ENCODE measurements at regions not wholly inside any gene's neighbourhood (a gene's known extent, or its start where the extent isn't known, plus 50 kb on each side); places are given as distances from the start of the nearest gene placed in this dataset.

GRCh38 chr11:112730591-112730990, 230.6 kb upstream of the NCAM1 start:
- 63% methylated on average over 5 of the region's 5 CpGs; no CpG with 5 or more reads in 1 of the 2 experiments for WGBS, 2 experiments (ENCODE audit: extremely low coverage in 1 of 2, insufficient coverage in 1 of 2, insufficient read length in 1 of 2, insufficient replicate concordance in 2 of 2, low coverage in 1 of 2, low lambda C conversion rate in 2 of 2, missing lambda C conversion rate in 1 of 2)
- H3K9me3 ChIP-seq (ENCODE audit: insufficient read depth in 2 of 2, low read depth in 1 of 2, low read length in 1 of 2) = no peaks in the 10 kb centered on the region
- DNase-seq (ENCODE audit: low read depth in 1 of 2, low spot score in 2 of 2) (no peak), FAIRE-seq (no peak)
- H3K27ac ChIP-seq (ENCODE audit: low read depth, low read length) = no peak overlapping the region
- H2BK12ac ChIP-seq (ENCODE audit: low read depth, low read length) = no peak overlapping the region
- H2BK5ac ChIP-seq (ENCODE audit: low read depth, low read length) = no peak overlapping the region
- no peak overlapping the region for H3K4me2 ChIP-seq (ENCODE audit: insufficient read depth in 1 of 2, low read depth in 2 of 2, low read length in 2 of 2)
- H2BK120ac ChIP-seq (replicated peaks; ENCODE audit: low read depth, low read length) = no peak overlapping the region
- no peak overlapping the region for H4K5ac ChIP-seq (ENCODE audit: insufficient read length, low read depth, low read length)
- H3K23ac ChIP-seq (ENCODE audit: insufficient read length) = no peak overlapping the region
- H3K4ac ChIP-seq (replicated peaks; ENCODE audit: insufficient read length, low read depth, low read length) = no peak overlapping the region
- no peak overlapping the region for H4K8ac ChIP-seq (ENCODE audit: extremely low read depth, insufficient read depth, low read length)
- no peak overlapping the region for H2AK5ac ChIP-seq (ENCODE audit: low read depth, low read length)
- H2BK15ac ChIP-seq (ENCODE audit: low read length) = no peak overlapping the region
- ChIA-PET POLR2A (ENCODE audit: partially characterized antibody) (no interaction called here), CTCF (ENCODE audit: partially characterized antibody) (no interaction called here)
- H3K4me3 ChIP-seq (ENCODE audit: extremely low read depth in 1 of 4, insufficient read depth in 2 of 4, low read depth in 3 of 4, low read length in 4 of 4) = no peak overlapping the region
- H4K20me1 ChIP-seq (replicated peaks in 1 of 2; ENCODE audit: control insufficient read depth in 1 of 2, insufficient read depth in 2 of 2, low read length in 2 of 2) = no peaks in the 10 kb centered on the region
- H3K9ac ChIP-seq (replicated peaks in 1 of 4; ENCODE audit: extremely low read depth in 1 of 4, low read depth in 3 of 4, low read length in 3 of 4) = no peak overlapping the region
- no peak overlapping the region for H3K18ac ChIP-seq (ENCODE audit: extremely low read depth, low read length)
- no peaks in the 10 kb centered on the region for H3K36me3 ChIP-seq (ENCODE audit: control insufficient read depth in 2 of 4, insufficient read depth in 4 of 4, low read length in 3 of 4)
- no peak overlapping the region for H3K14ac ChIP-seq (ENCODE audit: insufficient read length)
- no peak overlapping the region for H2BK20ac ChIP-seq (ENCODE audit: low read length)
- no peaks in the 10 kb centered on the region for H3K27me3 ChIP-seq (replicated peaks in 1 of 4; ENCODE audit: control insufficient read depth in 3 of 4, extremely low read depth in 1 of 4, insufficient read depth in 3 of 4, low read length in 3 of 4)
- no peaks in the 10 kb centered on the region for H3K23me2 ChIP-seq (ENCODE audit: low read depth, low read length)
- H2AFZ ChIP-seq (ENCODE audit: low read length) = no peak overlapping the region
- no peak overlapping the region for H4K91ac ChIP-seq (replicated peaks; ENCODE audit: insufficient read length, low read length)
- H3K4me1 ChIP-seq (replicated peaks in 1 of 4; ENCODE audit: control insufficient read depth in 3 of 4, insufficient read depth in 4 of 4, low read length in 3 of 4) = no peaks in the 10 kb centered on the region
- H3K79me2 ChIP-seq (ENCODE audit: control insufficient read depth in 1 of 2, insufficient read depth in 2 of 2, low read length in 2 of 2) = no peaks in the 10 kb centered on the region
- H3K56ac ChIP-seq (replicated peaks; ENCODE audit: insufficient read length, low read depth, low read length) = no peak overlapping the region
- no peaks in the 10 kb centered on the region for H3K79me1 ChIP-seq (ENCODE audit: low read depth, low read length)
- no peak for TF ChIP-seq TAF7 (optimal IDR thresholded peaks at IDR 0.05; ENCODE audit: borderline replicate concordance, low read depth, low read length)
- no peak for TF ChIP-seq CBX8 (IDR thresholded peaks at IDR 0.05; ENCODE audit: borderline replicate concordance, low read depth, low read length)
- no peak for TF ChIP-seq RBBP5 (IDR thresholded peaks at IDR 0.05; ENCODE audit: borderline replicate concordance, low read depth, low read length)
- TF ChIP-seq CHD1 (IDR thresholded peaks at IDR 0.05; ENCODE audit: low read depth, low read length) = no peak
- no peak for TF ChIP-seq TCF12 (IDR thresholded peaks at IDR 0.05; ENCODE audit: low read depth, low read length)
- no peak for TF ChIP-seq TEAD4 (IDR thresholded peaks at IDR 0.05; ENCODE audit: low read depth, low read length)
- no peak for TF ChIP-seq RFX5 (IDR thresholded peaks at IDR 0.05; ENCODE audit: borderline replicate concordance, low read depth, low read length)
- TF ChIP-seq MAX (IDR thresholded peaks at IDR 0.05) = no peak
- no peak for TF ChIP-seq HDAC6 (IDR thresholded peaks at IDR 0.05; ENCODE audit: low read depth, low read length)
- no peak for TF ChIP-seq POLR2A (IDR thresholded peaks at IDR 0.05; ENCODE audit: control extremely low read depth in 1 of 2, low read depth in 2 of 2, low read length in 2 of 2)
- TF ChIP-seq RNF2 (IDR thresholded peaks at IDR 0.05; ENCODE audit: borderline replicate concordance, low read depth, low read length, missing control alignments, poor library complexity, severe bottlenecking) = no peak
- TF ChIP-seq E2F6 (IDR thresholded peaks at IDR 0.05) = no peak
- no peak for TF ChIP-seq BCL11A (IDR thresholded peaks at IDR 0.05; ENCODE audit: low read depth in 2 of 2, low read length in 2 of 2)
- TF ChIP-seq EZH2 (IDR thresholded peaks at IDR 0.05; ENCODE audit: low read depth, low read length, severe bottlenecking) = no peak

Measured in H1 (cell line).